ENCODE measurements at regions not wholly inside any gene's neighbourhood (a gene's known extent, or its start where the extent isn't known, plus 50 kb on each side); places are given as distances from the start of the nearest gene placed in this dataset.

DNA sequence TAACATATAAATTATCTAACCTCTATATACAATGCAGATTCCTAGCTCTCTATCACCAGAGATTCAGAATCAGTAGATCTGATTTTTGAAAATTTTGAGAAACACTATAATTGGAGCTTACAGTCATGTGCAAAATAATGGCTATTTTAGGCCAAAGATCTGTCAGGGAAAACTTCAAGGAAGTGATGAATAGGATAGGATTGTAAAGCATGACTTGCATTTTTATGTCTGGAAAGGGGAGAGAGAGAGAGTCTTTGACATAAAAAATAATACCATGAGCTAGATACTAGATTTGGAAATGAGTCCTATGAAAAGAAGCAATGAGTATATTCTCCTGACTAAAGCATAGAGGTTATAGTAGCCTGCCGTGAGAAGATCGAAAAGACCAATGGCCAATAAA, 181.1 kb downstream of the SDHAF3 start:
- TF ChIP-seq, protein P1, sequence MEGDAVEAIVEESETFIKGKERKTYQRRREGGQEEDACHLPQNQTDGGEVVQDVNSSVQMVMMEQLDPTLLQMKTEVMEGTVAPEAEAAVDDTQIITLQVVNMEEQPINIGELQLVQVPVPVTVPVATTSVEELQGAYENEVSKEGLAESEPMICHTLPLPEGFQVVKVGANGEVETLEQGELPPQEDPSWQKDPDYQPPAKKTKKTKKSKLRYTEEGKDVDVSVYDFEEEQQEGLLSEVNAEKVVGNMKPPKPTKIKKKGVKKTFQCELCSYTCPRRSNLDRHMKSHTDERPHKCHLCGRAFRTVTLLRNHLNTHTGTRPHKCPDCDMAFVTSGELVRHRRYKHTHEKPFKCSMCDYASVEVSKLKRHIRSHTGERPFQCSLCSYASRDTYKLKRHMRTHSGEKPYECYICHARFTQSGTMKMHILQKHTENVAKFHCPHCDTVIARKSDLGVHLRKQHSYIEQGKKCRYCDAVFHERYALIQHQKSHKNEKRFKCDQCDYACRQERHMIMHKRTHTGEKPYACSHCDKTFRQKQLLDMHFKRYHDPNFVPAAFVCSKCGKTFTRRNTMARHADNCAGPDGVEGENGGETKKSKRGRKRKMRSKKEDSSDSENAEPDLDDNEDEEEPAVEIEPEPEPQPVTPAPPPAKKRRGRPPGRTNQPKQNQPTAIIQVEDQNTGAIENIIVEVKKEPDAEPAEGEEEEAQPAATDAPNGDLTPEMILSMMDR (IDR thresholded peaks at IDR 0.05) = no peak
- TF ChIP-seq POLR2A (IDR thresholded peaks at IDR 0.05) = no peak
